OCI-LY3 (cell line): ENCODE measurements at regions not wholly inside any gene's neighbourhood (a gene's known extent, or its start where the extent isn't known, plus 50 kb on each side); places are given as distances from the start of the nearest gene placed in this dataset.

ENCODE experiments used
- H2AFZ ChIP-seq: fragments of 200-600, 300-600 bp; shearing (Covaris generic); 2 replicates; pipeline ENCODE4 v1.6.0; 2014; ENCODE audit warnings: antibody characterized with exemption, low read depth, low read length
- H3K27ac ChIP-seq: fragments of 200-600, 300-600 bp; sonication (generic); 2 replicates; pipeline ENCODE4 v1.5.1; 2014; ENCODE audit warnings: mild to moderate bottlenecking, low read length, moderate library complexity, mixed read lengths
- H3K27me3 ChIP-seq: fragments of 200-600, 300-600 bp; sonication (generic); 2 replicates; pipeline ENCODE4 v1.6.1; 2014; ENCODE audit warnings: low read depth, low read length, mixed read lengths
- H3K36me3 ChIP-seq: fragments of 200-600, 300-600 bp; sonication (generic); replicated peaks from 2 replicates; pipeline ENCODE3; 2014; ENCODE audit warnings: low read depth, low read length, mixed read lengths
- H3K4me1 ChIP-seq: fragments of 300-600, 200-600 bp; sonication (generic); 2 replicates; pipeline ENCODE4 v1.6.1; 2014; ENCODE audit warnings: low read length, mixed read lengths
- H3K4me2 ChIP-seq: fragments of 200-600, 300-600 bp; sonication (generic); 2 replicates; pipeline ENCODE4 v1.6.1; 2014; ENCODE audit warnings: low read length, mixed read lengths
- H3K4me3 ChIP-seq: fragments of 300-600, 200-600 bp; sonication (generic); 2 replicates; pipeline ENCODE4 v1.5.1; 2014; ENCODE audit warnings: antibody characterized with exemption, mild to moderate bottlenecking, low read length, moderate library complexity
- H3K79me2 ChIP-seq: fragments of 300-600, 200-600 bp; shearing (Covaris generic); 2 replicates; pipeline ENCODE4 v1.6.1; 2014; ENCODE audit warnings: mild to moderate bottlenecking, low read length, mixed read lengths
- H3K9ac ChIP-seq: fragments of 300-600, 200-600 bp; shearing (Covaris generic); 2 replicates; pipeline ENCODE4 v1.6.0; 2014; ENCODE audit warnings: mild to moderate bottlenecking, low read length, moderate library complexity
- H3K9me3 ChIP-seq: fragments of 200-600, 300-600 bp; shearing (Covaris generic); 2 replicates; pipeline ENCODE4 v1.6.1; 2014; ENCODE audit warnings: low read length, mixed read lengths; ENCODE audit not compliant: insufficient read depth
- H4K20me1 ChIP-seq: fragments of 200-600, 300-600 bp; sonication (generic); 2 replicates; pipeline ENCODE4 v1.6.1; 2016; ENCODE audit warnings: low read length, mixed read lengths; ENCODE audit not compliant: insufficient read depth
- EZH2phosphoT487 ChIP-seq: fragments of 200-600 bp; shearing (Covaris generic); IDR thresholded peaks from 2 replicates; pipeline ENCODE4 v1.6.1; 2018; ENCODE audit warnings: antibody characterized with exemption, mixed run types, low read depth
- TF ChIP-seq, protein P1 (sequence below): fragments of 200-600, 300-600 bp; sonication (generic); IDR thresholded peaks from 2 replicates; pipeline ENCODE4 v1.5.1; 2014; ENCODE audit warnings: antibody characterized with exemption, low read length, low read depth

DNA sequence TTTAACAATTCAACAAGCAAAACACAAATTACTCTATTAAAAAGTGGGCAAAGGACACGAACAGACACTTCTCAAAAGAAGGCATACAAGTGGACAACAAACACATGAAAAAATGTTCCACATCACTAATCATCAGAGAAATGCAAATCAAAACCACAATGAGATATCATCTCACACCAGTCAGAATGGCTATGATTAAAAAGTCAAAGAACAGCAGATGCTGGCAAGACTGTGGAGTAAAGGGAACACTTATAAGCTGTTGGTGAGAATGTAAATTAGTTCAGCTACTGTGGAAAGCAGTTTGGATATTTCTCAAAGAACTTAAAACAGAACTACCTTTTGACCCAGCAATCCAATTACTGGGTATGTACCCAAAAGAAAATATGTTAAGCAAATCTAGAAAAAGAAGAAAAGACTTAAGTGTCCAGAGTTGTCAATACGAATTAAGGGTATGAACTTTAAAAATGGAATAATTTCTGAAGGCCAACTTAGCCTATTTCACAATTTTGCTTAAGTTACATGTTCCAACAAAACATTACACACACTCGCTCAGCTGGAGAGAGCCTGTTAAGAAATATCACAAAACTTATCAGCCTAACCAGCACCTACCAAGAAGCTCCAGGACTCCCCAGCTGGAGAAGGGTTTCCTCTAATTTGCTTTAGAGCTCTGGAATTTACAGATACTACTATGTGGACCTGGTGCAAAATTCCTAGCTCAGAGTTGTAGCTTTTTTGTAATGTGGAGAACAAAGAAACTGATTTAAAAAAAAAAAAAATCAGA, 232.1 kb downstream of the DUSP10 start:
- no peak overlapping the region for H3K4me3 ChIP-seq
- no peak overlapping the region for H3K9ac ChIP-seq
- peaks cover 3% of the 10 kb centered on the region for H3K36me3 ChIP-seq
- no peak overlapping the region for H3K4me2 ChIP-seq
- no peaks in the 10 kb centered on the region for H3K27me3 ChIP-seq
- no peak overlapping the region for H3K27ac ChIP-seq
- H3K9me3 ChIP-seq = peaks cover 12% of the 10 kb centered on the region; the same call in 1 of the 2 replicates
- H4K20me1 ChIP-seq = no peaks in the 10 kb centered on the region
- TF ChIP-seq EZH2phosphoT487 = no peak
- TF ChIP-seq, protein P1, sequence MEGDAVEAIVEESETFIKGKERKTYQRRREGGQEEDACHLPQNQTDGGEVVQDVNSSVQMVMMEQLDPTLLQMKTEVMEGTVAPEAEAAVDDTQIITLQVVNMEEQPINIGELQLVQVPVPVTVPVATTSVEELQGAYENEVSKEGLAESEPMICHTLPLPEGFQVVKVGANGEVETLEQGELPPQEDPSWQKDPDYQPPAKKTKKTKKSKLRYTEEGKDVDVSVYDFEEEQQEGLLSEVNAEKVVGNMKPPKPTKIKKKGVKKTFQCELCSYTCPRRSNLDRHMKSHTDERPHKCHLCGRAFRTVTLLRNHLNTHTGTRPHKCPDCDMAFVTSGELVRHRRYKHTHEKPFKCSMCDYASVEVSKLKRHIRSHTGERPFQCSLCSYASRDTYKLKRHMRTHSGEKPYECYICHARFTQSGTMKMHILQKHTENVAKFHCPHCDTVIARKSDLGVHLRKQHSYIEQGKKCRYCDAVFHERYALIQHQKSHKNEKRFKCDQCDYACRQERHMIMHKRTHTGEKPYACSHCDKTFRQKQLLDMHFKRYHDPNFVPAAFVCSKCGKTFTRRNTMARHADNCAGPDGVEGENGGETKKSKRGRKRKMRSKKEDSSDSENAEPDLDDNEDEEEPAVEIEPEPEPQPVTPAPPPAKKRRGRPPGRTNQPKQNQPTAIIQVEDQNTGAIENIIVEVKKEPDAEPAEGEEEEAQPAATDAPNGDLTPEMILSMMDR = no peak
- H3K4me1 ChIP-seq = peaks cover 13% of the 10 kb centered on the region
- no peak overlapping the region for H2AFZ ChIP-seq
- no peaks in the 10 kb centered on the region for H3K79me2 ChIP-seq

DNA sequence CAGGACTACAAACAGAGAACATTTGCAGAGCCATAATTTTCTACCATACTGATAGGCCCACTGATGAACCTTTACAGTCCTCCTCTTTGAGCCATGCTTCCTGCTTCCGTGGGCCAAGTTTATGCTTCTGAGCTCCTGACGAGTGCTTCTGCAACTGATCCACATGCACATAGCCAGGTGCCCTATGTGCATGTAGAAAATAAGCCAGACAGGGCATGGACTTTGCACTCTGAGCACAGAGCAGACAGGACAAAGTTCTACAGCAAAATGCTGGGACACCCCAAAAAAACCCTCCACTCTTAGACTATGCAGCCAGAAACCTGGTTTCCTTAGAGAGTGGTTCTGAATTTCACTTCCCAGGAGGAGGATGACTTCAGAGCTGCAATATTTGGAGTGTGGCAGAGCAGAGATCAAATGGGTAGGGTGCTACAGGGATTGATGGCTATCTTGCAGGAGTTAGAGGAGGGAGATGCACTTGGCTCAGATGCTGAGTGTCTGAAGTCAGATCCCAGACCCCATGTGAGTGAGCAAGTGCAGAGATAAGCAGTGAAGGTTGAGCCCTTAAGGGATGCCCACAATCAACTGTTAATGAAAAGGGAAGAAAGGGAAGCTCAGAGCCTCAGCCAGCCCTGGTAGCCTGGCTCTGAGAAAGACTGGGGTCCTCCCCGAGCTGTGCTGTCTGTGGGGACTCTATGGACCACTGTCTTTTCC, 230.9 kb downstream of the DUSP10 start:
- Histone ChIP-seq H3K79me2 (no peaks in the 10 kb centered on the region), H3K9me3 (peaks cover 7% of the 10 kb centered on the region; the same call in 1 of the 2 replicates), H4K20me1 (no peaks in the 10 kb centered on the region), H3K4me1 (peaks cover 18% of the 10 kb centered on the region), H3K27me3 (no peaks in the 10 kb centered on the region), H2AFZ (no peak overlapping the region), H3K4me2 (no peak overlapping the region), H3K36me3 (peaks cover 3% of the 10 kb centered on the region), H3K27ac (no peak overlapping the region), H3K4me3 (no peak overlapping the region), H3K9ac (no peak overlapping the region)
- TF ChIP-seq, protein P1 = no peak
- no peak for TF ChIP-seq EZH2phosphoT487

DNA sequence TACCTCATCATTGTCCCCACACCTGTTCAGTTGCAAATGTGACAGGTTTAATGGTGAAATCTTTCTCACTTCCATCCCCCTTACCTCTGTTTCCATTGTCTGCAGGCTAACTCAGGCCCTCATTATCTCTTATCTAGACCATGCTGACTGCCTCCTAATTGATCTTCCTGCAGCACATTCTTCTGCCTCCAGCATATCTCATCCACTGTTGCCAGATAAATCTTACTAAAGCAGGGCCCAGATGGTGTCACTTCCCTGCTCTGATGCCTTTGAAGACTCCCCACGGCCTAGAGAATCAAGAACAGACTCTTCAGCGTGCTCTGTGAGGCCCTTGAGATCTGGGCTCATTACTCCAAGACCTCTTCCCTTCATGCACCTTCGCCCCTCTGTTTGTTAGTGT, 230.1 kb downstream of the DUSP10 start:
- no peak overlapping the region for H3K9ac ChIP-seq
- no peaks in the 10 kb centered on the region for H3K27me3 ChIP-seq
- peaks cover 18% of the 10 kb centered on the region for H3K4me1 ChIP-seq
- no peaks in the 10 kb centered on the region for H3K9me3 ChIP-seq
- H3K27ac ChIP-seq = no peak overlapping the region
- H3K79me2 ChIP-seq = no peaks in the 10 kb centered on the region
- H3K4me2 ChIP-seq = no peak overlapping the region
- H2AFZ ChIP-seq = no peak overlapping the region
- H3K4me3 ChIP-seq = no peak overlapping the region
- no peaks in the 10 kb centered on the region for H4K20me1 ChIP-seq
- H3K36me3 ChIP-seq = no peaks in the 10 kb centered on the region
- TF ChIP-seq, protein P1 = no peak
- TF ChIP-seq EZH2phosphoT487 = no peak

DNA sequence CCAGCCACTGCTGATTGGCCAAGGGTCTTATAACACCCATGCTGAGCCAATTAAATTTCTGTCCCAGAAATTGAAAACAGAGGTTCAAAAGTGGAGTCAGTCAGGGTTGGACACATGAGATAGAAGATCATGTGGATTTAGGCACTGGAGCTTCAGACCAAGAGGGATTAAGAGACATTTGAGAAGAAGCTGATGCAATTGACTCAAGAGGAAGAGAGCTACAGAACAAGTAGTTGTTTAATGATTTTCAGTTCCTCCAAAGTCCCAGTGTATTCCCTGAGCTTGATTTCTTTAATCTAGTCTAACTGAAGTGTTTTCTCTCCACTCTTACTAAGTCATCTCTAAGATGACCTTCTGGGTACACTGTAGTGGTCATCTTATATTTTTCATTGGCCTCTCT, 227.1 kb downstream of the DUSP10 start:
- no peaks in the 10 kb centered on the region for H3K79me2 ChIP-seq
- H2AFZ ChIP-seq = no peak overlapping the region
- no peaks in the 10 kb centered on the region for H4K20me1 ChIP-seq
- no peak overlapping the region for H3K9ac ChIP-seq
- H3K27me3 ChIP-seq = no peaks in the 10 kb centered on the region
- H3K4me3 ChIP-seq = no peak overlapping the region
- H3K27ac ChIP-seq = no peak overlapping the region
- H3K36me3 ChIP-seq = no peaks in the 10 kb centered on the region
- no peaks in the 10 kb centered on the region for H3K9me3 ChIP-seq
- 0 out of 2 replicates have a peak overlapping the region, but pooled peaks have one; percentile 9 for H3K4me2 ChIP-seq
- TF ChIP-seq, protein P1 = no peak
- TF ChIP-seq EZH2phosphoT487 = no peak
- peaks cover 11% of the 10 kb centered on the region for H3K4me1 ChIP-seq
